NOMO-1 treated with dmso at 0.1 percent for 144 hours (cell line): ENCODE measurements at regions not wholly inside any gene's neighbourhood (a gene's known extent, or its start where the extent isn't known, plus 50 kb on each side); places are given as distances from the start of the nearest gene placed in this dataset.

Source experiments
- DNase-seq: peaks from one replicate; lab custom pipeline; 2025; ENCODE audit not compliant: unreplicated experiment; lab: John Stamatoyannopoulos, UW

DNA sequence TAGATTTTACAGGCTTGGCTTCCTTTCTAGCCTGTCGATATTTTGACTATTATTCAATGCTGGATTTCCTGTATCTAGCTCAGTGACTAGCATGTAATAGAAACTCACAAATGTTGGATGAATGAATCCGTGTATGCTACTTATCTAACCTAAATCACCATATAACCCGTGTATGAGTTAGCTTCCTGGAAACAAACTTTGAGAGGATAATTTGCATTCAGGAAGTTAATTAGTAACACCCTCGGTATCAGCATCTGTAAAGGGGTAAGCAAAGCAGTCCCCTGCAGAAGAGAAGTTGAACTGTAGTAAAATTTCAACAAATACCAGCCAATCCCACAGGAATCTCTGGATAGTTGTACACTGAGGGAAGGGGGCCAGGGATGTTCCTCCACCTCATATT lies 269.4 kb upstream of the LRATD1 start:
- DNase-seq, result no peak

- DNase-seq, result no peak
These were observed 268.5 kb upstream of the LRATD1 start for GRCh38 chr2:14363976-14364375.

DNA sequence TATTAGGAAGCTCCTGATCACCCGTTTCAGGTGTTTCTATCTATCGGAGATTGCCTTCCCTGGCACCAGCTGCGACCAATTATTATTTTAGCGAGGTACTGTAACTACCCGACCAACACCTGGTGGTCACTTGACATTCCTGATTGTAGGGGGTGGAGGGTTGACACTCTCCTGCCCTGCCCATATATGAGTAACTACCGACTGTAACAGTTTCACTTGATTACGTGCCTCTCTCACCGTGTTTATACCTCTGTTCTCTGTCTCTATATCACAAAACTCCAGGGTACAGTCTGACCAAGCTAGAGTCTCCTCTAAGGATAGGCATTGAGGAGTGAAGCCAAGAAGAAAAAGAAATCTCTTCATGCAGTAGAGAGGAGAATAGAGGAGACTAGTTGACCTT lies 268.0 kb upstream of the LRATD1 start:
- DNase-seq, result no peak

GRCh38 chr2:14385043-14385442 lies 247.5 kb upstream of the LRATD1 start:
- DNase-seq, result no peak

- no peak for DNase-seq
These were observed 245.2 kb upstream of the LRATD1 start for GRCh38 chr2:14387332-14387731.

GRCh38 chr2:14388724-14389123 lies 243.8 kb upstream of the LRATD1 start:
- no peak for DNase-seq

DNA sequence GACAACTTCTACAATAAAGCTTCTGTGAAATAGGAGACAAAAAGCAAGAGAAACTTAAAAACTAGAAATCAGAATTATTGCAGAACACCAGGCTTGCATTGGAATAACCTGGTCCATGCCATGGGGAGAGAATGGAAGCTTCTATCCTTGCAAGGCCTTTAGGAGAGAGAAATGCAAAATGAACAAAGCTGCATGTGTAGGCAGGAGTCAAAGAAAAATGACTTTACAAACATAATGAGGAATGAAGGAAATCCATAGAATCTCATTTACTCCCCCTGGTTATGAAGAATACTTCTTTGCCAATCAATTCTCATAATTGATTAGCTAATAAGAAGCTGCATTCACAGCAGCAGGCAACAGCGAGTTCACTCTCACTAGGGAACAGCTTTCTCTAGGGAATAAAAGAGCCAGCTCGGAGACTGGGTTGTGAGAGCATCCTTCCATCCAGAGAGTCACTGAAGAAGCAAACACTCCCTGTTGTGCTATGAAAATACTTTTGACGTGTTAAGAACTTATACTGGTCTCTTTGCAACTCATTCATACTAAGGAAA lies 235.9 kb upstream of the LRATD1 start:
- DNase-seq, result no peak

- DNase-seq, result no peak
These were observed 233.9 kb upstream of the LRATD1 start for GRCh38 chr2:14398641-14399040.

GRCh38 chr2:14401873-14402272 lies 230.6 kb upstream of the LRATD1 start:
- DNase-seq, result no peak

DNA sequence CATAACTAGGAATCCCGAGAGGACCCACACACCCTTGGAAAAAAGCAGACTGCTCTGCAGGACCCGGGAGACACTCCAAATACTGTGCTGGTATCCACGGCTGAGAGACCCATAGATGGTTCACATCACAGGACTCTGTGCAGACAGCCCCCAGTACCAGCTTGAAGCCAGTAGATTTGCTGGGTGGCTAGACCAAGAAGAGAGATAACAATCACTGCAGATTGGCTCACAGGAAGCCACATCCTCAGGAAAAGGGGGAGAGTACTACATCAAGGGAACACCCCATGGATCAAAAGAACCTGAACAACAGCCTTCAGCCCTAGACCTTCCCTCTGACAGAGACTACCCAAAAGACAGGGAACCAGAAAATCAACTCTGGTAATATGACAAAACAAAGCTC lies 223.8 kb upstream of the LRATD1 start:
- no peak for DNase-seq

GRCh38 chr2:14417551-14417950 lies 215.0 kb upstream of the LRATD1 start:
- DNase-seq, result no peak

- DNase-seq, result no peak
These were observed 214.4 kb upstream of the LRATD1 start for GRCh38 chr2:14418115-14418514.

DNA sequence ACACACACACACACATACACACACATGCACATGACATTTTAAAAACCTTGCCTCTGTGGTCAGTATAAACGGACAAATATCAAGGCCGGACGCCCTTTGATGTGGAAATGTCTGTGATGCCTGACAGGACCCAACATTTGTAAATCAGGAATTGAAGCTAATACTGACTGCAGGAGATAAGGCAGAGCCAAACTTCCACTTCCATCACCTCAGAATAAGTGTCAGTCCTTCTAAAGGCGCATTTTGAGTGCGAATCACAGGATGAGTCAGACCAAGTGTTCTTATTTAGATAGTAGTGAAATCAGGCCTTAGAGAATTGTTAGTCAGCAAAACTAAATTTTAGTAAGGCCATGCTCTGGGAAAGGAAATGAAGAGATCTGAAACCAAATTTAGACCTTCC lies 211.7 kb upstream of the LRATD1 start:
- no peak for DNase-seq

DNA sequence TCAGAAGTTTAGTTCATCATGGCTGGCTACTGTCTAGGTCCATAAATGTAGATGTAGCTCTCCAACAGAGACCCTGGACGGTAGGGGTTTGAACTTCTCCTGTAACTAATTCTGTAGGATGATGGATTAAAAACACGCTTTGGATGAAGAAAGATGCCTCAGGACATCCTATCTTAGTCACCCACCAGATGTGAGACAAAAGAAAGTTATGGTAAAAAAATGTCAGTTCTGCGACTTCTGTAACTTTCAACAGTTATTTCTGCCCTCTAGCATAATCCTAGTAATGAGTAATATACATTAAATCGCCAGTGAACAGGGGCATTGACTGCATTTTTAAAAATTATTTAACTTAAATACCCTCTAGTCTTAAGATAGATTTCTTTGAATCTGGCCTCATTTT lies 210.1 kb upstream of the LRATD1 start:
- no peak for DNase-seq

GRCh38 chr2:14423145-14423906 lies 209.2 kb upstream of the LRATD1 start:
- no peak for DNase-seq

DNA sequence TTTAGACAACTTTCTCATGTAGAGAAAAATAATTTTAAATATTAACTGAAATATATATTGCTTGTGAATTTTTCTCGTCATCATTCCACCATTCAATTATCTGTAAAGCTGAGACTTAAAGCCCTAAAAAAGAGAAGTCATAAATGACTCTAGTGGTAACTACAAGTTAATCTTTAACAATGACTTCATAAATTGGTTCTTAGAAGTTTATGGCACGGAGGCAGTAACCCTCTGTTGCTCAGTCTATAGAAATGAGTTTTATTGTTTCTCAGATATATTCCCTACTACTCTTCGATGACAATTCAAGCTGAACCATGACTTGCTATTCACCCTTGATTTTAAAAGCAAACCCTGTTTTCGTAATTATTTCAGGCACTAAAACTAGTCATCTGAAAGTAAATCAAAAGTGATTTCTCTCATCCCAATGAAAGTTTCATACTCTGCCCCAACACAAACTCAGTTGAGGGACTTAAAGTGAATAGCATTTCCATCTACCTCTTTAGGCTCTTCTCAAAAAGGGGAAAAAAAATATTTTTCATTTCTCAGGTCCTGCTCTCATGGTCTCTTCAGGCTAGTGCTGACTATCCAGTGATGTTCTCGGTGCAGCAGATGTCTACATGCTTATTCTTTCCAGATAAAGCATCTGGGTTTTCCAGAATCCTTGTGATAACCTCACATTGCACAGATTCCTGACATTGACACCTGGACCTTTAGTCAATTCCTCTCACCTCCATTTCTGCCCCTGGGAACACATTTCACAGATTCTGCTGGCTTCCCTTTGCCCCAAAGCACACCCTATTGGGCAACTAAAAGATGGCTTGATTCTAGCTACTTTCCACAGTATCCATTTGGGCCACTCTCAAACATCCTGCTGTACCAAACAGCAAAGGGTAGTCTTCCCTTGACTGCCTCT lies 207.8 kb upstream of the LRATD1 start:
- no peak for DNase-seq

DNA sequence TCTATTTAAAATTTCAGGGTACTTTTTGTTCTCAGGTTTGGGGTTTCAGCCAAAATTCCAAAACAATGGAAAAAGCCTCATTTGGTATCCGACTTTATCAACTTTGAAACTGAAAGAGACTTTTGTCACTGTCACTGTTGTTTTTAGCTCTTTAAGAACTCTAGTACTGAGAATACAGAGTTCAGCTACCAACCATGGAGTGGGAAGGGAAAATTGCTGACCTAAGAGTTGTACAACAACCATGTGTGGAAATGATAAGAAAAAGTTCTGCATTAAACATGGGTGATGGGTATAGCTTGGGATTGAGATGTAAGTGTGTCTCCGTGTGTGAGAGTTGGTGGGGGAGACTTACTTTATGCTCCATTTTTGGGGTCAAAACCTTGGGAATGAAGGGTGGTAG lies 206.6 kb upstream of the LRATD1 start:
- no peak for DNase-seq

DNA sequence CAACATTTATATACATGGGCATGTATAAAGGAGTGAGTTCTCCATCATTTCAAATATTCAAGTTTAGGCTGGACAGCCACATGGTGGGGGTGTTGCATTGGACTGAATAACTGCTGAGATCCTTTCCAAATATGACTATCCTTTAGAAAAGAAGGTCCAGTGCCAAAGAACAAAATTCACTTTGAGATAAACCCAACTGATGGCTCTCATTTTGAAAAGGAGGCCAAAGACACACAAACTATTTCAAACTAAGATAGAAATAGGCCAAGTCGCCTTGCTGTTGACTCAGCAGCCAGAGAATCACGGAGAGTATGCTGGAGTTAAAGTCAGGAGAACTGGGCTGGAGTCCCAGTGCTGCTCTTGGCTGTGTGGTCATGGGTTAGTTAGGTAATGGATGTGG lies 204.5 kb upstream of the LRATD1 start:
- DNase-seq, result no peak

DNA sequence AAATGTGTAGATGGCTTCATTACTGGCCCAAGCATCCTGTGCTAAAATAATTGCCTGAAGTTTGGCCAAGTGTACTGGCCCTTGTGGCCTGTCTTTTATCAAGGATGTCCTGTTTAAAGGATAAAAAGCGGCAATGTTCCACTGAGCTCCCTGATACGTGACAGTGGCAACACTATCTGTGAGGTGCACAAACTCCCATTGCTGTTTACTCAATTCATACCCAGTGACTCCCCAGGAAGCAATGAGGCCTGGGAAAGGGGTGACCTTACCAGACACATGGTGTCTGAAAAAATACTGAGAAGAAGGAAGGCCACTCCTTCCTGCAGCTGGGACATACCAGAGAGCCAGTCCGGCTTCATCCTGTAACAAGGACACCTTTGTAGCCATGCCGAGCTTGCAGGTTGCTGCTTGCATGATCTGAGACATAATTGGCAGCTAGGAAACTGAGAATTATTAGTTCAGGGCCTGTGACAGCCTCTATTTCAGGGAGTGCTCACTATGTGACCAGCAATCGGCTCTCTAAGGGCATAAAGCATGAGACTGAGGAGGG lies 198.5 kb upstream of the LRATD1 start:
- no peak for DNase-seq

- no peak for DNase-seq
These were observed 186.8 kb upstream of the LRATD1 start for GRCh38 chr2:14445670-14446069.

GRCh38 chr2:14448340-14448739 lies 184.2 kb upstream of the LRATD1 start:
- DNase-seq, result no peak

DNA sequence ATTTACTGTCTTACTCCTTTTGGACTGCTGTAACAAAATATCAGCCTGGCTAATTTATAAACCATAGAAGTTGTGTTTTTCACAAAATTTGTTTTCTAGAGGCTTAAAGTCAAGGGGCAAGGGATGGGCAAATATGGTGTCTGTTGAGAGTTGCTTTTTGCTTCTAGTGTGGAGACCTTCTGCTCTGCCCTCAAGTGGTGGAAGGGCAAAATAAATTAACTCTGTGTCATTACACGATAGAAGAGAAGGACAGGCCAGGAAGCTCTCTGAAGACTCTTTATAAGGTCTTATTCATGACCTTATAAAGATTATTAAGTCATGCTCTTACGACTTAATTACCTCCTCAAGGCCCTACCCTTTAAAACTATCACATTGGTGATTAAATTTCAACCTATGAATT lies 181.2 kb upstream of the LRATD1 start:
- no peak for DNase-seq
